ENCODE measurements at regions not wholly inside any gene's neighbourhood (a gene's known extent, or its start where the extent isn't known, plus 50 kb on each side); places are given as distances from the start of the nearest gene placed in this dataset.

GRCh38 chr10:27391916-27392315 is 112.2 kb upstream of the RAB18 start:
- no peak for TF ChIP-seq CTCF (IDR thresholded peaks at IDR 0.05; ENCODE audit: insufficient read depth, low read depth, low read length, missing control alignments)
- DNase-seq (ENCODE audit: low read depth) = peak; percentile 53
- H3K4me3 ChIP-seq (ENCODE audit: low read length) = no peak overlapping the region

GRCh38 chr10:27391325-27391724 is 112.8 kb upstream of the RAB18 start:
- DNase-seq (ENCODE audit: low read depth) = peak; percentile 70
- no peak overlapping the region for H3K4me3 ChIP-seq (ENCODE audit: low read length)
- no peak for TF ChIP-seq CTCF (IDR thresholded peaks at IDR 0.05; ENCODE audit: insufficient read depth, low read depth, low read length, missing control alignments)

- no peak for TF ChIP-seq CTCF (IDR thresholded peaks at IDR 0.05; ENCODE audit: insufficient read depth, low read depth, low read length, missing control alignments)
- no peak overlapping the region for H3K4me3 ChIP-seq (ENCODE audit: low read length)
- DNase-seq (ENCODE audit: low read depth) = peak; percentile 96
Measured at GRCh38 chr10:27390681-27391080, 113.4 kb upstream of the RAB18 start.

- TF ChIP-seq CTCF (IDR thresholded peaks at IDR 0.05; ENCODE audit: insufficient read depth, low read depth, low read length, missing control alignments) = no peak
- peak; percentile 26 for DNase-seq (ENCODE audit: low read depth)
- H3K4me3 ChIP-seq (ENCODE audit: low read length) = no peak overlapping the region
Measured at GRCh38 chr10:27388761-27389399, 115.2 kb upstream of the RAB18 start.

GRCh38 chr10:27383595-27384542 is 120.2 kb upstream of the RAB18 start:
- DNase-seq (ENCODE audit: low read depth) = peak; percentile 90

GRCh38 chr10:27382176-27382575 is 121.9 kb upstream of the RAB18 start:
- no peak for TF ChIP-seq CTCF (IDR thresholded peaks at IDR 0.05; ENCODE audit: insufficient read depth, low read depth, low read length, missing control alignments)
- no peak overlapping the region for H3K4me3 ChIP-seq (ENCODE audit: low read length)
- no peak for DNase-seq (ENCODE audit: low read depth)

More at GRCh38 chr10:27383595-27384542, 120.2 kb upstream of the RAB18 start:
- no peak for TF ChIP-seq CTCF (IDR thresholded peaks at IDR 0.05; ENCODE audit: insufficient read depth, low read depth, low read length, missing control alignments)
- H3K4me3 ChIP-seq (ENCODE audit: low read length) = no peak overlapping the region
